ENCODE measurements at regions not wholly inside any gene's neighbourhood (a gene's known extent, or its start where the extent isn't known, plus 50 kb on each side); places are given as distances from the start of the nearest gene placed in this dataset.
A peak's percentile ranks its signal among the peaks of the same experiment; 100 is the strongest.
"Not testable (repeated sequence)": the region's sequence is repeated elsewhere in the genome, so short reads cannot be mapped to it uniquely, and the experiment has no call there.

DNA sequence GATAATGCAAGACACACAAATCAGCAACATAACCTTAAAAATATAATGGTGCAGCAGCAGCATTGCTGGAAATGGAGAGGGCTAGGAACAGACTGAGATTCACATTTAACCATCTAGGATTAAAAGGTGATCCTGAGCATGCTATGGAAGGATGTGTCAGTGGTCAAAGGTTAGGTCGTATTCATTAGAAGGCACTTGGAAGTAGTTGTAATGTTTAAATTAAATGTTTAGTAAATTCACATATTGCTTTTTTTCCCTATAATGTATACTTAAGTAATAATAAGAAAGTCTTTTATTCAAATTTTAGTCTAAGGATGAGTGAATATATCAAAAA, 368.6 kb upstream of the PDE3A start:
- DNase-seq = no peak

GRCh38 chr12:20000229-20000849, 368.0 kb upstream of the PDE3A start:
- DNase-seq = no peak

DNA sequence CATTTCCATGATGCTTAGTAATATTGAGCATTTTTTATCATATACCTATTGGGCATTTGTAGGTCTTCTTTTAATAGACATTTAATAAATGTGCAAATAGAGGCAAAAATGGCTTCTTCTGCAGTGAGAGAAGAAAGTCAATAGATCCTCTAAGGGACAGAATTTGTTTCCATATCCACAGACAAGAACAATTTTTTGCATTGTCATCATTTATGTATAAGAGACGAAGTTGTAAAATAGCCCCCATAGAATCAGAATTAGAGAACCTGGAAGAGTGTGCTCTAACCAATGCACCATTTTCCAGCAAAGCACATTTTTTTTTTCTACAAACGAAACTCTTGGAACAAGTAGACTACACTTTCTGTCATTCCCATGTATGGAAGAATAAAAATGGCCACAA, 365.1 kb upstream of the PDE3A start:
- DNase-seq = no peak

DNA sequence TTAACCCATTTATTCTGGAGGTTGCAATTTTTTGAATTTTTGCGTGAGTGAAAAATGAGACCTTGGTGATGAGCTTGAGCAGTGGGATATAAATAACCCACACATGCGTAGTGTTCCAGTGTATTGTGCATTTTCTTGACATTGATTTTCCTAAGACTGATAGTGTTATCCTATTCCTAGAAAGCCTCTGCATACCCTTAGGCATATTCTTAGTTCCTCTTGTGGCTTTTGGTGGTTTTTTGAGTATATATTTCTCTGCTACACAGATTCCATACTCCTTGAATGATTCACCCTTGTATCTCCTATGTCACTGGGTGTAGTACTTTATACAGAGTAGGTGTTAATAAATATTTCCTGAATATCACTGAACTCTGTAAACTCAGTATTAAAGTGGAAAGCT, 363.4 kb upstream of the PDE3A start:
- DNase-seq = no peak

GRCh38 chr12:20006871-20007730, 361.2 kb upstream of the PDE3A start:
- no peak for DNase-seq

- DNase-seq = not testable (repeated sequence)
These were observed 358.4 kb upstream of the PDE3A start for GRCh38 chr12:20009965-20010364.

- no peak for DNase-seq
These were observed 357.1 kb upstream of the PDE3A start for GRCh38 chr12:20011200-20011599.

- no peak for DNase-seq
These were observed 350.5 kb upstream of the PDE3A start for GRCh38 chr12:20017802-20018201.

DNA sequence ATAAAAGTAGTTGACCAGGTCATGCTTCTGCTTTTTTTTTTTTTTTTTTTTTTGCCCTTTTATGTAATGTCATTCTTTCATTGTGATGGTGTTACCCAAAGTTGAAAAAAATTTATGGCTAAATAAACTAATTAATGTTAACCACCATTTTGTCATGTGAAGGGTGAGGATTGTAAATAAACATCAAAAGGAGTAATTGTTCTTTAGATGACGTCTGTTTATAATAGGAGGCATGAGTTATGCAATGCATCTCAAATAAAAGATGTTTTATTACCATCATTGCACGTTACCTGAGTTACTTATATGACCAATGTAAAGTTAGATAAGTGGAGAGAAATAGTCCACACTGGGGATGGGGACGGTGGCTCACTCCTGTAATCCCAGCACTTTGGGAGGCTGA, 349.9 kb upstream of the PDE3A start:
- no peak for DNase-seq

DNA sequence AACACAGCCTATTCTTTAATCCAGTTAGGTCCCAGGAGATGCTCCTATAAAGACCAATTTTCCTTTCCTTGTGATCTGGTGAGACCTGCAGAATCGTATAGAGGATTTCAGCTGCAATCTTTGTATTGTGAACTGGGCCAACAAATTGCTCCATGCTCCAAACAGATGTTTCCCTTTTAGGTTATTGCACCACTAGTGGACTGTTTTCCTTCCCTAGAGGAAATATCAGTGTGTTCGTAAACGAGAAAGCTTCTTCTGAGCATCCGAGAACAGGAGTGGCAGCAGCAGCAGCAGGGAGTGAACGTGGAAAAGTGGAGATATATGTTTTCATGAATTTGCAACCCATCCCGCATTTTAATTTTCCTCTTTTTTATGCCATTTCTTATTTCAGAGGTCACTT, 344.1 kb upstream of the PDE3A start:
- peak; percentile 27 for DNase-seq

GRCh38 chr12:20028033-20028432, 340.3 kb upstream of the PDE3A start:
- DNase-seq = no peak

DNA sequence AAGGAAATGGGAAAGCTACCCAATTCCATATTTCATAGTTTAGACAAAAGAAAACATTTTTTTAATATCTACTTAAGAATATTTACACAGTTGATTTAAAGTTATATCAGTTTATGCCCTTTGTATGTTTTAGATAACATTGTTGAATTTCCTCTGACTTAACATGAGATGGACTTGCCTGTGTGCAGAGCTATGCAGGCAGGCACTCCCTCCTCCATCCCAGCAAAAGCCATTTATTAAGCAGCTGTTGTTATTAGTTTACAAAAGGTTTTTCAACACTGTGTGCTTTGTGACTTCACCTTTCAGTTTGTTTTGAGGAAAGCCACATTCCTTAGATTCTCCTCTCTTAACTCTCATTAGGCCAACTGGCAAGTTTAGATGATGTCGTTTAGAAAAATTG, 337.5 kb upstream of the PDE3A start:
- no peak for DNase-seq

GRCh38 chr12:20039562-20039961, 328.8 kb upstream of the PDE3A start:
- DNase-seq = no peak

- no peak for DNase-seq
These were observed 328.2 kb upstream of the PDE3A start for GRCh38 chr12:20040184-20040583.

DNA sequence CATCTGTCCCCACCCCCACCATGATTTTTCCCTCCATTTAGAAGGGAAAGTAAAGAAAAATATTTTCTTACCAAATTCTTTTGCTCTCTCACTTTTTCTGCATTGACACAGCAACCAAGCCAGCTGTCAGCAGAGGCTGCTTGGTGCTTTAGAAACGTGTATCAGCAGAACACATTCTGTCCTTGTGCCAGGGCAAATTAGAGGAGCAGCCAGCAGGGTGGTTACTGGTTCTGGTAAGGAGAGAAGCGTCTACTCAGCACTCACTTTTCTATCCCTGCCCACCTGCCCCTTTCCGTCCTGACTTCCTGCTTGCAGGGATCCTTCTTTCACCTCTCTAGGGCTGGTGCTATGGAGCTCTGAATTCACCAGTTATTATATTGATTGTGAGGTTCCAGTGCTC, 327.5 kb upstream of the PDE3A start:
- DNase-seq = peak; percentile 54

DNA sequence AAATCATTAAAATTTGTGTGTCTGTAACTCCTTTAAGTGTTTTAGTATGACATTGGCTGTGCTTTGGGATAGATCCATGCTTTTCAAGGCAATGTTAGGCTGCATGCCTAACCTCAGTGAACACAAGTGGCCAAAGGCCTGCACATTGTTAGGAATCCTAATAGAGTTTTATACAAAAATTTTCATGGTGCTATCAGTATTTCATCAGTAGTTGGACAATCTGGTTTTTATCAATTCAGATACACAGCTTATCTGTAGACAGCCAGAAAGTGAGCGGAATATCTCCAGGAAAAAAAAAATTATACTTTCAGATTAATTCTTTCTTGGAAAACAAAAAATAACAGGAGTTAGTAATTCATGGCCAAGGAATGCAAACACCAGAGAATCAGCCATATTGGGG, 324.0 kb upstream of the PDE3A start:
- no peak for DNase-seq

DNA sequence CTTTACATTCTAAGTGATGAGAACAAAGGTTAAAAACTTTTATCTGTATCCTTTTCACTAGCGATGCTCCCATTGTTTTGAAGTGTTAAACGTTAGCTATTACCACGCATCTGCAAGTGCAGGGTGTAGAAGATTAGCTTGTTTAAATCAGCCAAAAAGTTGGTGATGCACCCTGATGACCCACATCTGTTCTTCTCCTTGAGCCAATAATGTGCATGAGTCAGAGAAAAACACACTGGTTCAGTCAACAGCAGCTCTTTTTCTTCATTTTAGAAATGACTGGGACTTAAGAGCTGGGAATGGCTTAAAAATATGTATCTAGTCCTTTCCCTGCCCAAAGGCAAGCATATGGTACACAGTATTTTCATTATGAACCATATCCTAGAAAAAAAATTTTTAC, 323.5 kb upstream of the PDE3A start:
- no peak for DNase-seq

GRCh38 chr12:20047901-20048300, 320.4 kb upstream of the PDE3A start:
- no peak for DNase-seq

DNA sequence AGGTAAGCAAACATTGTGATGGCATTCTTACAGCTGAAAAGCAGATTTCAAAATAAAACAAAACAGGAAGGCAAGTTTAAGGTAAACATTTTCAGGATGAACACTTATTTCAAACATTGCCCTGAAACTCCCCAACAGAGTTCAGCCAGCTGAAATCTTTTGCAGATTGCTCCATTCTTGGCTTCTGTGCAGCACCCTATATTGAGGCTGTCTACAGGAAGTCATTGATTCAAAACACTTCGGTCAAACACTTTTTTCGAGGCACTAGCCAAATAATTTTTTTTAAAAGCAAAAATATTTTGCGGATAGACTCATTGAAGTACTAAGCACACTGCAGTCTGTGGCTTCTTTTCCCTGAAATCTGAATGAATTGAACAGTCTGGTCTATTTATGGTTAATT, 318.1 kb upstream of the PDE3A start:
- DNase-seq = no peak

- no peak for DNase-seq
These were observed 314.6 kb upstream of the PDE3A start for GRCh38 chr12:20053782-20054181.

GRCh38 chr12:20055856-20056255, 312.5 kb upstream of the PDE3A start:
- DNase-seq = no peak

DNA sequence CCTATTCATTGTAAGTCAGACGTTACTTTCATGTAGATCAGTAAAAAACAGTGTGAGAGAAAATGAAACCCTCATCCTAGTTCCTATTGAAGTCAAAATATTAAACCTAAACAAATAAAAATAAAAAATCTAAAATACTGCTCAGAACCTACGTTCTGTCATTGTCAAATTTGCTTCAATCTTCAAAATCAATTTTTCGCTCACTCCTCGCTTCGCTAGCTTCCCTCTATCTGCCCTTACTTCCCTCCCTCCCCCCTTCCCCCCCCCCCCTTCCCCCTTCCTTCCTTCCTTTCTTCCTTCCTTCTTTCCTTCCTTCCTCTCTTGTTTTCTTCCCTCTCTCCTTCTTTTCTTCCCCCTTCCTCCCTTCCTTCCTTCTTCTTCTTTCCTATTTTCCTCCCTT, 310.9 kb upstream of the PDE3A start:
- no peak for DNase-seq

DNA sequence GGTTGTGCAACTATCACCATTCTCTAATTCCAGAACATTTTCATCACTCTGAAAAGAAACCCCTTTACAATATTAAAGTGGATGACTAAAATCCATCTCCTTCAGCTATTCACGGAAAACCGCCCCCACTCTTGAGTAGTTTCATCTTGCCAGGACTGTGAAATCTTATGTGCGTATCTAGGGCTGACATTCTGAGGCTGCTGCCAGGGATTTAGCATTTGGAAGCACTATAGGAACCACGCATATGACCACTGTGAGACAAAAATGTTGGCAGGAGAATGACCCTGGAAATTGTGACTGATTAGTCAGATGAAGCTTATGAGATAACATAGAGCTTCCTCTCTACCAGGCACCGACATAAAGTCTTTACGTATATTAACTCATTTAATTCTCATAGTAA, 305.2 kb upstream of the PDE3A start:
- DNase-seq = peak; percentile 33

GRCh38 chr12:20077618-20078017, 290.7 kb upstream of the PDE3A start:
- DNase-seq = no peak

DNA sequence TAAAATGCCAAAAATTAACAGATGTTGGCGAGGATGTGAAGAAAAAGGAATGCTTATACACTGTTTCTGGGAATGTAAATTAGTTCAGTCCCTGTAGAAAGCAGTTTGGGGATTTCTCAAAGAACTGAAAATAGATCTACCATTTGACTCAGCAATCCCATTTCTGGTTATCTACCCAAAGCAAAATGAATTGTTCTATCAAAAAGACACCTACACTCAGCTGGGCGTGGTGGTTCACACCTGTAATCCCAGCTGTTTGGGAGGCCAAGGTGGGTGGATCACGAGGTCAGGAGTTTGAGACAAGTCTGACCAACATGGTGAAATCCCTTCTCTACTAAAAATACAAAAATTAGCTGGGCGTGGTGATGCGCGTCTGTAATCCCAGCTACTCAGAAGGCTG, 279.3 kb upstream of the PDE3A start:
- no peak for DNase-seq
